ENCODE measurements at regions not wholly inside any gene's neighbourhood (a gene's known extent, or its start where the extent isn't known, plus 50 kb on each side); places are given as distances from the start of the nearest gene placed in this dataset.

DNA sequence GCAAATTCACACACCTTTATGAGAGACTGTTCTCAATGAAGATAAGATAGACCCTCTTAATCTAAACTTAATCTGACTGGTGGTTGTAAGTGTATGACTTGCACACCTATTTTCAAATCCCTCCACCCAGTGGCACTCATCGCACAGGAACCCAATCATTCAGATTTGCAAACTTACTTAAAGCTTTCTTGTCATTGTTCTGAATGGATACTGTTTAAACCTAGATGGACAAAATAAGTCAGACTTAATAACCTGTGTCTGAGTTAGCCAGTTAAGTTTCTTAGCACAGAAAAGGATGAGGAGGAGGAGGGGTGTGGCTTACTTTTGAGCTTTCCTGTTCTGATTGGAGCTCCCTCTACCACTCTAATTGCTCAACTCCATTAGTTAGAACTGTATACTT, 252.4 kb upstream of the CCNH start:
- Histone ChIP-seq H3K9me3 (ENCODE audit: control insufficient read depth, insufficient read depth, low read depth, low read length) (no peaks in the 10 kb centered on the region), H3K4me3 (replicated peaks in 1 of 4; ENCODE audit: control extremely low read depth in 1 of 4, insufficient read depth in 1 of 4, low read depth in 3 of 4, low read length in 4 of 4) (no peak overlapping the region), H3K4me2 (ENCODE audit: extremely low read depth, insufficient read depth, low read length) (no peak overlapping the region), H3K4me1 (ENCODE audit: control insufficient read depth, extremely low read depth, insufficient read depth, low read length) (no peaks in the 10 kb centered on the region), H3K36me3 (ENCODE audit: control insufficient read depth, insufficient read depth, low read length) (no peaks in the 10 kb centered on the region), H3K27me3 (ENCODE audit: control insufficient read depth, insufficient read depth, low read length) (no peaks in the 10 kb centered on the region), H4K20me1 (ENCODE audit: control insufficient read depth, extremely low read depth, insufficient read depth, low read length) (no peaks in the 10 kb centered on the region), H3K9ac (ENCODE audit: insufficient read depth, low read length) (no peak overlapping the region), H2AFZ (ENCODE audit: low read length) (no peak overlapping the region), H3K79me2 (ENCODE audit: control insufficient read depth, insufficient read depth, low read length) (no peaks in the 10 kb centered on the region), H3K27ac (ENCODE audit: insufficient read depth, low read length) (no peak overlapping the region)
- no peak for DNase-seq (ENCODE audit: low read depth in 2 of 2)
- TF ChIP-seq CTCF (conservative IDR thresholded peaks at IDR 0.05 in 1 of 2, IDR thresholded peaks at IDR 0.05 in 1 of 2; ENCODE audit: low read depth in 1 of 2, low read length in 2 of 2), result no peak

DNA sequence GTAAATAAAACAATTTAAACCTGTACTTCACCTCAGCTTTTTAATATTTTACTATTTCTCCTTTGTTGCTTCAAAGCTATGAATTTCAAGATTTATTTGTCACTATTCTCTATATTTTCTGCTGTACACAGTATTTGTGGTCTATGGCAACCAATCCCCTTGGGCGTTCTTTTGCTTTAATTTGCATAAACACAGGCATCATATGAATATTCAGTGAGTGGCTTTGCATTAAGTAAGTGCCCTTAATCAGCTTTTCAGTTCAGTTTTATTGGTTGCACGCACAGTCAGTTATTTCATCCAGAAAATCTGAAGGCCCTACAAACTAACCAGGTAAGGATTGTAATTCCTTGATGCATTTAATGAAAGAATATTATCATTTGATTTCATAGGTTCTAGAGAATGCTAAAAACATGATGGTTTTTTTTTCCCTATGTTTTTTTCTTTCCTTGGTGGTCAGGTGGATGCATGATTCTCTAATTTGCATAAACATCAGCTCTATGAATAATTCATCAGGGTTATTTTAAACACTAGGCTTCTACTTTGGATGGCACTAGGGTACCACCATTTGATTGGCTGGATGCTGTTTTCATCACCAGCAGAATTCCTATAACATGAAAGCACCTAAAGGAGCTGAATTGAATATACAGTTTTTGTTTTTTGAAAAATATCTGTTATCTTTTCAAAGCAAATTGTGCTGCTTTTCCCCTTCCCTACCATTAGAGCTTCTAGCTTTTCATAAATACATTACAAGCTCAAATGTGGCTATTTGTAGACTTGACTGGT, 249.2 kb upstream of the CCNH start:
- Histone ChIP-seq H3K4me1 (ENCODE audit: control insufficient read depth, extremely low read depth, insufficient read depth, low read length) (no peaks in the 10 kb centered on the region), H3K4me3 (replicated peaks in 1 of 4; ENCODE audit: control extremely low read depth in 1 of 4, insufficient read depth in 1 of 4, low read depth in 3 of 4, low read length in 4 of 4) (no peak overlapping the region), H3K27me3 (ENCODE audit: control insufficient read depth, insufficient read depth, low read length) (no peaks in the 10 kb centered on the region), H3K9me3 (ENCODE audit: control insufficient read depth, insufficient read depth, low read depth, low read length) (no peaks in the 10 kb centered on the region), H3K36me3 (ENCODE audit: control insufficient read depth, insufficient read depth, low read length) (no peaks in the 10 kb centered on the region), H3K4me2 (ENCODE audit: extremely low read depth, insufficient read depth, low read length) (no peak overlapping the region), H3K27ac (ENCODE audit: insufficient read depth, low read length) (no peak overlapping the region), H3K79me2 (ENCODE audit: control insufficient read depth, insufficient read depth, low read length) (no peaks in the 10 kb centered on the region), H2AFZ (ENCODE audit: low read length) (no peak overlapping the region), H3K9ac (ENCODE audit: insufficient read depth, low read length) (no peak overlapping the region), H4K20me1 (ENCODE audit: control insufficient read depth, extremely low read depth, insufficient read depth, low read length) (no peaks in the 10 kb centered on the region)
- TF ChIP-seq CTCF (conservative IDR thresholded peaks at IDR 0.05 in 1 of 2, IDR thresholded peaks at IDR 0.05 in 1 of 2; ENCODE audit: low read depth in 1 of 2, low read length in 2 of 2) (no peak), EZH2 (IDR thresholded peaks at IDR 0.05; ENCODE audit: low read length, missing control alignments) (no peak)
- no peak for DNase-seq (ENCODE audit: low read depth in 2 of 2)

DNA sequence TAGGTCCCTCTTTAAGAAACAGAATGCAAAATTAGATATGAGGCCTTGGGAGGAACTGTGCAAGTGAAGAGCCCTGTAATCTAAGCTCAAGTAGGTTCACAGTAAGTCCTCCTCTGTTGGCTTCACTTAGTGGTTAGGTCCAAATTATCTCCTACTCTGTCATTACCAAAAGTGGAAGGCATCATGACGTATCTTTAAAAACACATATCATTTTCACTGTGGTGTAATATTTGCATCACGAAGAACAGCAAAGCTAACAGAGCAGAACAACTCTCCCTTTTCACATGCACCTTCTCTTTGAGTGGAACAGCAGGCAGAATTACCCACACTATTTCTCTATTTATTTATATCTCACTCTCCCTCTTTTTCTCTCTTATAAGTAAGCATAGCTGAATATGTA, 240.5 kb upstream of the CCNH start:
- Histone ChIP-seq H3K4me1 (ENCODE audit: control insufficient read depth, extremely low read depth, insufficient read depth, low read length) (no peaks in the 10 kb centered on the region), H3K4me3 (replicated peaks in 1 of 4; ENCODE audit: control extremely low read depth in 1 of 4, insufficient read depth in 1 of 4, low read depth in 3 of 4, low read length in 4 of 4) (no peak overlapping the region), H2AFZ (ENCODE audit: low read length) (no peak overlapping the region), H3K9ac (ENCODE audit: insufficient read depth, low read length) (no peak overlapping the region), H3K36me3 (ENCODE audit: control insufficient read depth, insufficient read depth, low read length) (no peaks in the 10 kb centered on the region), H3K4me2 (ENCODE audit: extremely low read depth, insufficient read depth, low read length) (no peak overlapping the region), H3K79me2 (ENCODE audit: control insufficient read depth, insufficient read depth, low read length) (no peaks in the 10 kb centered on the region), H3K27ac (ENCODE audit: insufficient read depth, low read length) (no peak overlapping the region), H3K27me3 (ENCODE audit: control insufficient read depth, insufficient read depth, low read length) (no peaks in the 10 kb centered on the region), H3K9me3 (ENCODE audit: control insufficient read depth, insufficient read depth, low read depth, low read length) (no peaks in the 10 kb centered on the region), H4K20me1 (ENCODE audit: control insufficient read depth, extremely low read depth, insufficient read depth, low read length) (no peaks in the 10 kb centered on the region)
- DNase-seq (ENCODE audit: low read depth in 2 of 2), result no peak
- no peak for TF ChIP-seq CTCF (conservative IDR thresholded peaks at IDR 0.05 in 1 of 2, IDR thresholded peaks at IDR 0.05 in 1 of 2; ENCODE audit: low read depth in 1 of 2, low read length in 2 of 2)
- TF ChIP-seq EZH2 (IDR thresholded peaks at IDR 0.05; ENCODE audit: low read length, missing control alignments), result no peak
